ENCODE measurements at regions not wholly inside any gene's neighbourhood (a gene's known extent, or its start where the extent isn't known, plus 50 kb on each side); places are given as distances from the start of the nearest gene placed in this dataset.
"Not testable (repeated sequence)": the region's sequence is repeated elsewhere in the genome, so short reads cannot be mapped to it uniquely, and the experiment has no call there.

GRCh38 chr4:92246384-92246783, 57.4 kb upstream of the GRID2 start:
- no peak for DNase-seq (ENCODE audit: low read depth)
- H3K4me3 ChIP-seq (ENCODE audit: insufficient read depth, low read depth, low read length), result no peak overlapping the region
- Mint-ChIP-seq H3K4me3 (ENCODE audit: unreplicated experiment) (no peak overlapping the region), H3K27ac (ENCODE audit: unreplicated experiment) (no peak overlapping the region), H3K9me3 (ENCODE audit: unreplicated experiment) (peaks cover 4% of the 10 kb centered on the region), H3K27me3 (ENCODE audit: low read depth, unreplicated experiment) (no peaks in the 10 kb centered on the region), H3K36me3 (ENCODE audit: low read depth, unreplicated experiment) (no peaks in the 10 kb centered on the region), H3K4me1 (ENCODE audit: low read depth, unreplicated experiment) (no peaks in the 10 kb centered on the region)
- H3K27ac ChIP-seq (ENCODE audit: low read depth, low read length), result no peak overlapping the region
- H3K9me3 ChIP-seq (ENCODE audit: insufficient read depth, low read depth, low read length), result no peaks in the 10 kb centered on the region
- H3K79me2 ChIP-seq (ENCODE audit: insufficient read depth, low read length), result no peaks in the 10 kb centered on the region
- no peak overlapping the region for H3K9ac ChIP-seq (ENCODE audit: low read length)
- no peaks in the 10 kb centered on the region for H3K36me3 ChIP-seq (ENCODE audit: insufficient read depth, low read length)
- no peaks in the 10 kb centered on the region for H3K4me1 ChIP-seq (ENCODE audit: insufficient read depth, low read length)
- no peaks in the 10 kb centered on the region for H3K27me3 ChIP-seq (ENCODE audit: insufficient read depth, low read length)
- no peaks in the 10 kb centered on the region for H4K20me1 ChIP-seq (ENCODE audit: insufficient read depth, low read length)
- H2AFZ ChIP-seq (ENCODE audit: low read depth, low read length), result no peak overlapping the region
- TF ChIP-seq CTCF (IDR thresholded peaks at IDR 0.05; ENCODE audit: insufficient read depth, low read depth, low read length), result no peak
- TF ChIP-seq EZH2 (IDR thresholded peaks at IDR 0.05; ENCODE audit: insufficient read depth, low read length), result no peak
- no peak overlapping the region for H3K4me2 ChIP-seq (ENCODE audit: low read length)
- no peak for FAIRE-seq

- Mint-ChIP-seq H3K36me3 (ENCODE audit: low read depth, unreplicated experiment) (no peaks in the 10 kb centered on the region), H3K9me3 (ENCODE audit: unreplicated experiment) (peaks cover 4% of the 10 kb centered on the region), H3K27me3 (ENCODE audit: low read depth, unreplicated experiment) (no peaks in the 10 kb centered on the region), H3K4me3 (ENCODE audit: unreplicated experiment) (no peak overlapping the region), H3K4me1 (ENCODE audit: low read depth, unreplicated experiment) (no peaks in the 10 kb centered on the region), H3K27ac (ENCODE audit: unreplicated experiment) (no peak overlapping the region)
- no peaks in the 10 kb centered on the region for H3K36me3 ChIP-seq (ENCODE audit: insufficient read depth, low read length)
- no peak overlapping the region for H3K4me3 ChIP-seq (ENCODE audit: insufficient read depth, low read depth, low read length)
- no peaks in the 10 kb centered on the region for H3K79me2 ChIP-seq (ENCODE audit: insufficient read depth, low read length)
- no peak overlapping the region for H2AFZ ChIP-seq (ENCODE audit: low read depth, low read length)
- H4K20me1 ChIP-seq (ENCODE audit: insufficient read depth, low read length), result no peaks in the 10 kb centered on the region
- H3K27me3 ChIP-seq (ENCODE audit: insufficient read depth, low read length), result no peaks in the 10 kb centered on the region
- H3K4me1 ChIP-seq (ENCODE audit: insufficient read depth, low read length), result no peaks in the 10 kb centered on the region
- no peak overlapping the region for H3K27ac ChIP-seq (ENCODE audit: low read depth, low read length)
- H3K9ac ChIP-seq (ENCODE audit: low read length), result no peak overlapping the region
- TF ChIP-seq EZH2 (IDR thresholded peaks at IDR 0.05; ENCODE audit: insufficient read depth, low read length) (no peak), CTCF (IDR thresholded peaks at IDR 0.05; ENCODE audit: insufficient read depth, low read depth, low read length) (no peak)
- H3K9me3 ChIP-seq (ENCODE audit: insufficient read depth, low read depth, low read length), result no peaks in the 10 kb centered on the region
- no peak overlapping the region for H3K4me2 ChIP-seq (ENCODE audit: low read length)
- DNase-seq (ENCODE audit: low read depth) (no peak), FAIRE-seq (no peak)
Measured at GRCh38 chr4:92249541-92249940, 54.2 kb upstream of the GRID2 start.

- Mint-ChIP-seq H3K4me3 (ENCODE audit: unreplicated experiment) (no peak overlapping the region), H3K9me3 (ENCODE audit: unreplicated experiment) (peaks cover 7% of the 10 kb centered on the region), H3K4me1 (ENCODE audit: low read depth, unreplicated experiment) (no peaks in the 10 kb centered on the region), H3K36me3 (ENCODE audit: low read depth, unreplicated experiment) (no peaks in the 10 kb centered on the region), H3K27me3 (ENCODE audit: low read depth, unreplicated experiment) (no peaks in the 10 kb centered on the region), H3K27ac (ENCODE audit: unreplicated experiment) (no peak overlapping the region)
- Histone ChIP-seq H3K4me2 (ENCODE audit: low read length) (no peak overlapping the region), H3K4me3 (ENCODE audit: insufficient read depth, low read depth, low read length) (no peak overlapping the region), H3K36me3 (ENCODE audit: insufficient read depth, low read length) (no peaks in the 10 kb centered on the region), H4K20me1 (ENCODE audit: insufficient read depth, low read length) (no peaks in the 10 kb centered on the region), H3K27me3 (ENCODE audit: insufficient read depth, low read length) (no peaks in the 10 kb centered on the region), H3K9me3 (ENCODE audit: insufficient read depth, low read depth, low read length) (no peaks in the 10 kb centered on the region), H3K27ac (ENCODE audit: low read depth, low read length) (no peak overlapping the region), H3K4me1 (ENCODE audit: insufficient read depth, low read length) (no peaks in the 10 kb centered on the region), H3K79me2 (ENCODE audit: insufficient read depth, low read length) (no peaks in the 10 kb centered on the region), H3K9ac (ENCODE audit: low read length) (no peak overlapping the region), H2AFZ (ENCODE audit: low read depth, low read length) (no peak overlapping the region)
- TF ChIP-seq CTCF (IDR thresholded peaks at IDR 0.05; ENCODE audit: insufficient read depth, low read depth, low read length), result no peak
- TF ChIP-seq EZH2 (IDR thresholded peaks at IDR 0.05; ENCODE audit: insufficient read depth, low read length), result no peak
- FAIRE-seq (no peak), DNase-seq (ENCODE audit: low read depth) (no peak)
Measured at GRCh38 chr4:92251711-92252110, 52.1 kb upstream of the GRID2 start.

- not testable (repeated sequence) for H3K9ac ChIP-seq (ENCODE audit: low read length); H3K36me3 ChIP-seq (ENCODE audit: insufficient read depth, low read length); H3K79me2 ChIP-seq (ENCODE audit: insufficient read depth, low read length); H3K4me1 Mint-ChIP-seq (ENCODE audit: low read depth, unreplicated experiment); H3K27me3 Mint-ChIP-seq (ENCODE audit: low read depth, unreplicated experiment); H2AFZ ChIP-seq (ENCODE audit: low read depth, low read length); H3K4me1 ChIP-seq (ENCODE audit: insufficient read depth, low read length); H3K27ac ChIP-seq (ENCODE audit: low read depth, low read length); H4K20me1 ChIP-seq (ENCODE audit: insufficient read depth, low read length); FAIRE-seq; H3K9me3 Mint-ChIP-seq (ENCODE audit: unreplicated experiment); H3K27me3 ChIP-seq (ENCODE audit: insufficient read depth, low read length); DNase-seq (ENCODE audit: low read depth); H3K4me2 ChIP-seq (ENCODE audit: low read length); H3K4me3 Mint-ChIP-seq (ENCODE audit: unreplicated experiment); H3K9me3 ChIP-seq (ENCODE audit: insufficient read depth, low read depth, low read length); H3K36me3 Mint-ChIP-seq (ENCODE audit: low read depth, unreplicated experiment); H3K4me3 ChIP-seq (ENCODE audit: insufficient read depth, low read depth, low read length); H3K27ac Mint-ChIP-seq (ENCODE audit: unreplicated experiment)
Measured at GRCh38 chr4:92252358-92252757, 51.4 kb upstream of the GRID2 start.
